Activated CD4-positive, alpha-beta memory T cell treated with anti-CD3 and anti-CD28 coated beads, Interleukin-2, amount 10 ng/mL, durations not matched to agents 7 days and 5 days (primary cell): ENCODE measurements at regions not wholly inside any gene's neighbourhood (a gene's known extent, or its start where the extent isn't known, plus 50 kb on each side); places are given as distances from the start of the nearest gene placed in this dataset.
"Not testable (repeated sequence)": the region's sequence is repeated elsewhere in the genome, so short reads cannot be mapped to it uniquely, and the experiment has no call there.

Experiments used
- CTCF ChIA-PET: fragments of 350-600 bp; sonication (Branson Sonifier 250); formaldehyde crosslinking; loops from one replicate; lab custom pipeline; 2021; ENCODE audit warnings: antibody characterized with exemption, inconsistent platforms; lab: Charles Lee
- POLR2A ChIA-PET: fragments of 350-600 bp; sonication (Branson Sonifier 250); formaldehyde crosslinking; loops from one replicate; lab custom pipeline; 2021; ENCODE audit warnings: antibody characterized with exemption; lab: Charles Lee
- DNase-seq: peaks from one replicate; pipeline ENCODE4 v3.0.0-alpha.2; 2020
- H3K27ac Mint-ChIP-seq: one replicate; pipeline ENCODE4 v1.8.0; 2021; ENCODE audit warnings: mild to moderate bottlenecking, mixed read lengths
- H3K27me3 Mint-ChIP-seq: one replicate; pipeline ENCODE4 v1.8.0; 2021; ENCODE audit warnings: mixed read lengths
- H3K36me3 Mint-ChIP-seq: one replicate; pipeline ENCODE4 v1.8.0; 2021; ENCODE audit warnings: low read depth, mixed read lengths
- H3K4me1 Mint-ChIP-seq: one replicate; pipeline ENCODE4 v1.8.0; 2021; ENCODE audit warnings: mixed read lengths
- H3K4me3 Mint-ChIP-seq: one replicate; pipeline ENCODE4 v1.8.0; 2021; ENCODE audit warnings: mild to moderate bottlenecking, mixed read lengths
- H3K9me3 Mint-ChIP-seq: one replicate; pipeline ENCODE4 v1.8.0; 2021; ENCODE audit warnings: mixed read lengths

- H3K36me3 Mint-ChIP-seq: no peaks in the 10 kb centered on the region
- DNase-seq: no peak
- no peak overlapping the region for H3K27ac Mint-ChIP-seq
- peaks cover 36% of the 10 kb centered on the region for H3K4me1 Mint-ChIP-seq
- no peak overlapping the region for H3K4me3 Mint-ChIP-seq
- ChIA-PET CTCF (interaction anchor here (0.6 to 2.5 kb wide), 2 partner anchors 24 to 299 kb away, joined by 3 to 14 read pairs; no protein-coding TSS in a partner anchor), POLR2A (interaction anchor here (0.8 to 2.7 kb wide), 4 partner anchors 12 to 140 kb away, joined by 3 to 10 read pairs (median 4); no protein-coding TSS in a partner anchor)
- no peaks in the 10 kb centered on the region for H3K27me3 Mint-ChIP-seq
- H3K9me3 Mint-ChIP-seq: no peaks in the 10 kb centered on the region
Observed at GRCh38 chr20:53891306-53891894, 179.0 kb downstream of the BCAS1 start.

GRCh38 chr20:53890443-53891305, 179.7 kb downstream of the BCAS1 start:
- no peaks in the 10 kb centered on the region for H3K27me3 Mint-ChIP-seq
- no peak for DNase-seq
- POLR2A ChIA-PET: interaction anchor here (1.0 to 2.7 kb wide), 2 partner anchors 12 to 18 kb away, joined by 3 to 10 read pairs; no protein-coding TSS in a partner anchor
- CTCF ChIA-PET: interaction anchor here (2.5 kb wide), 1 partner anchor 25 kb away, joined by 14 read pairs; no protein-coding TSS in a partner anchor
- H3K36me3 Mint-ChIP-seq: no peaks in the 10 kb centered on the region
- peaks cover 39% of the 10 kb centered on the region for H3K4me1 Mint-ChIP-seq
- no peak overlapping the region for H3K27ac Mint-ChIP-seq
- no peaks in the 10 kb centered on the region for H3K9me3 Mint-ChIP-seq
- no peak overlapping the region for H3K4me3 Mint-ChIP-seq

GRCh38 chr20:53889411-53890148, 180.8 kb downstream of the BCAS1 start:
- Mint-ChIP-seq H3K27me3 (no peaks in the 10 kb centered on the region), H3K9me3 (no peaks in the 10 kb centered on the region), H3K4me3 (no peak overlapping the region), H3K4me1 (peaks cover 41% of the 10 kb centered on the region), H3K27ac (no peak overlapping the region), H3K36me3 (no peaks in the 10 kb centered on the region)
- ChIA-PET CTCF (interaction anchor here (0.6 kb wide), 1 partner anchor 191 kb away, joined by 3 read pairs; no protein-coding TSS in a partner anchor), POLR2A (no interaction called here)
- DNase-seq: no peak

- no peaks in the 10 kb centered on the region for H3K36me3 Mint-ChIP-seq
- H3K27me3 Mint-ChIP-seq: no peaks in the 10 kb centered on the region
- peaks cover 43% of the 10 kb centered on the region for H3K4me1 Mint-ChIP-seq
- H3K9me3 Mint-ChIP-seq: no peaks in the 10 kb centered on the region
- no peak overlapping the region for H3K27ac Mint-ChIP-seq
- DNase-seq: no peak
- H3K4me3 Mint-ChIP-seq: no peak overlapping the region
- ChIA-PET POLR2A (no interaction called here), CTCF (interaction anchor here (0.6 kb wide), 1 partner anchor 191 kb away, joined by 3 read pairs; no protein-coding TSS in a partner anchor)
Observed at GRCh38 chr20:53888951-53889350, 181.4 kb downstream of the BCAS1 start.

- Mint-ChIP-seq H3K4me3 (no peak overlapping the region), H3K36me3 (no peaks in the 10 kb centered on the region), H3K9me3 (no peaks in the 10 kb centered on the region), H3K27me3 (no peaks in the 10 kb centered on the region), H3K4me1 (peaks cover 43% of the 10 kb centered on the region), H3K27ac (no peak overlapping the region)
- no peak for DNase-seq
- ChIA-PET CTCF (no interaction called here), POLR2A (no interaction called here)
Observed at GRCh38 chr20:53888510-53888909, 181.9 kb downstream of the BCAS1 start.

- no peak for DNase-seq
- CTCF ChIA-PET: no interaction called here
- POLR2A ChIA-PET: no interaction called here
- Mint-ChIP-seq H3K36me3 (no peaks in the 10 kb centered on the region), H3K4me1 (peaks cover 41% of the 10 kb centered on the region), H3K4me3 (no peak overlapping the region), H3K9me3 (no peaks in the 10 kb centered on the region), H3K27me3 (no peaks in the 10 kb centered on the region), H3K27ac (no peak overlapping the region)
Observed at GRCh38 chr20:53887973-53888372, 182.4 kb downstream of the BCAS1 start.

- ChIA-PET CTCF (interaction anchor here (0.8 to 2.9 kb wide), 9 partner anchors 12 to 242 kb away, joined by 3 to 19 read pairs (median 3); no protein-coding TSS in a partner anchor), POLR2A (interaction anchor here (0.6 to 5.4 kb wide), 11 partner anchors 12 to 305 kb away, joined by 3 to 28 read pairs (median 4); no protein-coding TSS in a partner anchor)
- Mint-ChIP-seq H3K27ac (peak overlapping the region; percentile 55), H3K36me3 (no peaks in the 10 kb centered on the region), H3K4me1 (peaks cover 35% of the 10 kb centered on the region), H3K9me3 (no peaks in the 10 kb centered on the region), H3K4me3 (no peak overlapping the region), H3K27me3 (no peaks in the 10 kb centered on the region)
- DNase-seq: no peak
Observed at GRCh38 chr20:53884859-53885541, 185.4 kb downstream of the BCAS1 start.

- H3K4me1 Mint-ChIP-seq: peaks cover 43% of the 10 kb centered on the region
- CTCF ChIA-PET: interaction anchor here (2.2 to 2.9 kb wide), 3 partner anchors 11 to 32 kb away, joined by 10 to 19 read pairs (median 17); no protein-coding TSS in a partner anchor
- no peak overlapping the region for H3K4me3 Mint-ChIP-seq
- no peak for DNase-seq
- POLR2A ChIA-PET: interaction anchor here (1.8 to 5.4 kb wide), 3 partner anchors 11 to 304 kb away, joined by 9 to 28 read pairs (median 16); no protein-coding TSS in a partner anchor
- H3K27ac Mint-ChIP-seq: no peak overlapping the region
- no peaks in the 10 kb centered on the region for H3K9me3 Mint-ChIP-seq
- H3K27me3 Mint-ChIP-seq: no peaks in the 10 kb centered on the region
- H3K36me3 Mint-ChIP-seq: no peaks in the 10 kb centered on the region
Observed at GRCh38 chr20:53883098-53883911, 187.1 kb downstream of the BCAS1 start.

GRCh38 chr20:53882438-53882986, 187.9 kb downstream of the BCAS1 start:
- H3K36me3 Mint-ChIP-seq, CTCF ChIA-PET, H3K27ac Mint-ChIP-seq, H3K4me3 Mint-ChIP-seq, DNase-seq, H3K9me3 Mint-ChIP-seq, H3K27me3 Mint-ChIP-seq: not testable (repeated sequence)
- POLR2A ChIA-PET: interaction anchor here (5.4 kb wide), 1 partner anchor 10 kb away, joined by 28 read pairs; no protein-coding TSS in a partner anchor
- H3K4me1 Mint-ChIP-seq: peaks cover 43% of the 10 kb centered on the region

GRCh38 chr20:53881362-53881761, 189.0 kb downstream of the BCAS1 start:
- H3K27ac Mint-ChIP-seq: peak overlapping the region; percentile 44
- H3K27me3 Mint-ChIP-seq: no peaks in the 10 kb centered on the region
- no peak overlapping the region for H3K4me3 Mint-ChIP-seq
- H3K36me3 Mint-ChIP-seq: no peaks in the 10 kb centered on the region
- ChIA-PET POLR2A (interaction anchor here (0.9 to 5.4 kb wide), 2 partner anchors 9 to 287 kb away, joined by 3 to 28 read pairs; partner anchors contain the start of gene ZNF217), CTCF (interaction anchor here (0.7 to 1.2 kb wide), 4 partner anchors 11 to 1368 kb away, joined by 3 to 4 read pairs (median 3); no protein-coding TSS in a partner anchor)
- no peak for DNase-seq
- peaks cover 43% of the 10 kb centered on the region for H3K4me1 Mint-ChIP-seq
- no peaks in the 10 kb centered on the region for H3K9me3 Mint-ChIP-seq

GRCh38 chr20:53880108-53880641, 190.2 kb downstream of the BCAS1 start:
- H3K4me3 Mint-ChIP-seq: no peak overlapping the region
- ChIA-PET CTCF (interaction anchor here (0.6 to 1.5 kb wide), 4 partner anchors 10 to 298 kb away, joined by 3 to 9 read pairs (median 3); no protein-coding TSS in a partner anchor), POLR2A (interaction anchor here (0.7 to 2.5 kb wide), 3 partner anchors 12 to 145 kb away, joined by 3 to 7 read pairs (median 3); no protein-coding TSS in a partner anchor)
- no peaks in the 10 kb centered on the region for H3K36me3 Mint-ChIP-seq
- no peaks in the 10 kb centered on the region for H3K9me3 Mint-ChIP-seq
- DNase-seq: no peak
- peaks cover 3% of the 10 kb centered on the region for H3K27me3 Mint-ChIP-seq
- peaks cover 37% of the 10 kb centered on the region for H3K4me1 Mint-ChIP-seq
- no peak overlapping the region for H3K27ac Mint-ChIP-seq
